Hepatocyte (in vitro differentiated cells): ENCODE measurements at regions not wholly inside any gene's neighbourhood (a gene's known extent, or its start where the extent isn't known, plus 50 kb on each side); places are given as distances from the start of the nearest gene placed in this dataset.
A peak's percentile ranks its signal among the peaks of the same experiment; 100 is the strongest.

ENCODE experiments used
- DNase-seq: peaks from one replicate; pipeline ENCODE4 v3.0.0-alpha.2; 2016; ENCODE audit warnings: low spot score
- H2AFZ ChIP-seq: fragments of 200-600 bp; sonication (generic); 2 replicates; pipeline ENCODE4 v1.6.0; 2016; ENCODE audit warnings: antibody characterized with exemption, mild to moderate bottlenecking
- H3K27ac ChIP-seq: fragments of 200-600 bp; sonication (generic); 2 replicates; pipeline ENCODE4 v1.5.1; 2016; ENCODE audit warnings: mild to moderate bottlenecking
- H3K27me3 ChIP-seq: fragments of 200-600 bp; sonication (generic); 2 replicates; pipeline ENCODE4 v1.6.1; 2016
- H3K36me3 ChIP-seq: fragments of 200-600 bp; sonication (generic); replicated peaks from 2 replicates; pipeline ENCODE4 v1.5.1; 2016; ENCODE audit warnings: low read depth; ENCODE audit not compliant: insufficient read depth
- H3K4me1 ChIP-seq: fragments of 200-600 bp; sonication (generic); 2 replicates; pipeline ENCODE4 v1.5.1; 2016; ENCODE audit warnings: mild to moderate bottlenecking, moderate library complexity; ENCODE audit not compliant: insufficient read depth
- H3K4me2 ChIP-seq: fragments of 200-600 bp; sonication (generic); 2 replicates; pipeline ENCODE4 v1.6.0; 2016
- H3K4me3 ChIP-seq: fragments of 200-600 bp; sonication (generic); 2 replicates; pipeline ENCODE4 v1.5.1; 2016; ENCODE audit warnings: mild to moderate bottlenecking
- H3K79me2 ChIP-seq: fragments of 200-600 bp; sonication (generic); 2 replicates; pipeline ENCODE4 v1.6.0; 2017; ENCODE audit warnings: mild to moderate bottlenecking
- H3K9me2 ChIP-seq: fragments of 200-600 bp; sonication (generic); replicated peaks from 2 replicates; pipeline ENCODE4 v1.6.0; 2017; ENCODE audit warnings: mild to moderate bottlenecking; ENCODE audit not compliant: insufficient read depth
- H3K9me3 ChIP-seq: fragments of 200-600 bp; sonication (generic); 2 replicates; pipeline ENCODE4 v1.5.1; 2016; ENCODE audit warnings: low read depth, mild to moderate bottlenecking
- H4K20me1 ChIP-seq: fragments of 200-600 bp; sonication (generic); 2 replicates; pipeline ENCODE4 v1.6.0; 2016; ENCODE audit warnings: mild to moderate bottlenecking; ENCODE audit not compliant: insufficient read depth, poor library complexity, severe bottlenecking
- CTCF ChIP-seq: fragments of 200-600 bp; sonication (generic); IDR thresholded peaks from 2 replicates; pipeline ENCODE4 v1.5.1; 2016; ENCODE audit warnings: antibody characterized with exemption, mild to moderate bottlenecking; ENCODE audit not compliant: poor library complexity
- EZH2 ChIP-seq: fragments of 200-600 bp; sonication (generic); IDR thresholded peaks from 2 replicates; pipeline ENCODE4 v1.6.1; 2016; ENCODE audit warnings: antibody characterized with exemption, mild to moderate bottlenecking, borderline replicate concordance
- EZH2phosphoT487 ChIP-seq: fragments of 200-600 bp; sonication (generic); IDR thresholded peaks from one replicate; pipeline ENCODE4 v1.6.1; 2018; ENCODE audit warnings: antibody characterized with exemption, mild to moderate bottlenecking, low read depth, moderate library complexity; ENCODE audit not compliant: unreplicated experiment, severe bottlenecking
- WGBS: methylation state at CpG from one replicate; pipeline ENCODE4 v1.1.6; 2016; ENCODE audit warnings: low lambda C conversion rate; ENCODE audit errors: missing lambda C conversion rate; 5-methylcytosine and 5-hydroxymethylcytosine counted together

GRCh38 chr18:66344227-66344626, 259.7 kb downstream of the CDH19 start:
- H3K79me2 ChIP-seq, result no peaks in the 10 kb centered on the region
- no peaks in the 10 kb centered on the region for H3K4me1 ChIP-seq
- no peaks in the 10 kb centered on the region for H3K9me3 ChIP-seq
- no peaks in the 10 kb centered on the region for H4K20me1 ChIP-seq
- no peak overlapping the region for H3K4me2 ChIP-seq
- H3K36me3 ChIP-seq, result no peaks in the 10 kb centered on the region
- 70% methylated on average over 2 of the region's 2 CpGs for WGBS
- H3K9me2 ChIP-seq, result no peaks in the 10 kb centered on the region
- H3K27me3 ChIP-seq, result no peaks in the 10 kb centered on the region
- H3K4me3 ChIP-seq, result no peak overlapping the region
- H2AFZ ChIP-seq, result no peak overlapping the region
- peak; percentile 11 for DNase-seq
- H3K27ac ChIP-seq, result no peak overlapping the region
- TF ChIP-seq EZH2 (no peak), EZH2phosphoT487 (no peak), CTCF (no peak)

GRCh38 chr18:66342577-66342976, 261.3 kb downstream of the CDH19 start:
- H3K27me3 ChIP-seq, result no peaks in the 10 kb centered on the region
- no peak overlapping the region for H2AFZ ChIP-seq
- H3K9me2 ChIP-seq, result no peaks in the 10 kb centered on the region
- H3K4me2 ChIP-seq, result no peak overlapping the region
- TF ChIP-seq CTCF (no peak), EZH2phosphoT487 (no peak), EZH2 (no peak)
- H4K20me1 ChIP-seq, result no peaks in the 10 kb centered on the region
- no peaks in the 10 kb centered on the region for H3K4me1 ChIP-seq
- H3K4me3 ChIP-seq, result no peak overlapping the region
- no peaks in the 10 kb centered on the region for H3K9me3 ChIP-seq
- no peaks in the 10 kb centered on the region for H3K79me2 ChIP-seq
- no peak overlapping the region for H3K27ac ChIP-seq
- no peaks in the 10 kb centered on the region for H3K36me3 ChIP-seq
- DNase-seq, result no peak

- no peak overlapping the region for H3K4me2 ChIP-seq
- H3K9me3 ChIP-seq, result no peaks in the 10 kb centered on the region
- H2AFZ ChIP-seq, result no peak overlapping the region
- no peaks in the 10 kb centered on the region for H3K9me2 ChIP-seq
- no peaks in the 10 kb centered on the region for H3K36me3 ChIP-seq
- H4K20me1 ChIP-seq, result no peaks in the 10 kb centered on the region
- H3K4me3 ChIP-seq, result no peak overlapping the region
- WGBS, result 81% methylated on average over 1 of the region's 1 CpG
- no peaks in the 10 kb centered on the region for H3K4me1 ChIP-seq
- no peaks in the 10 kb centered on the region for H3K27me3 ChIP-seq
- DNase-seq, result no peak
- H3K27ac ChIP-seq, result no peak overlapping the region
- no peaks in the 10 kb centered on the region for H3K79me2 ChIP-seq
- TF ChIP-seq EZH2phosphoT487, result no peak
- no peak for TF ChIP-seq CTCF
- TF ChIP-seq EZH2, result no peak
These were observed 269.4 kb downstream of the CDH19 start for GRCh38 chr18:66334534-66334933.

- TF ChIP-seq CTCF, result no peak
- no peak for TF ChIP-seq EZH2
- TF ChIP-seq EZH2phosphoT487, result no peak
- 50% methylated on average over 1 of the region's 1 CpG for WGBS
- no peak for DNase-seq
- Histone ChIP-seq H3K36me3 (no peaks in the 10 kb centered on the region), H3K9me3 (no peaks in the 10 kb centered on the region), H3K79me2 (no peaks in the 10 kb centered on the region), H3K4me2 (no peak overlapping the region), H2AFZ (no peak overlapping the region), H3K9me2 (no peaks in the 10 kb centered on the region), H3K27ac (no peak overlapping the region), H3K4me3 (no peak overlapping the region), H3K27me3 (no peaks in the 10 kb centered on the region), H3K4me1 (no peaks in the 10 kb centered on the region), H4K20me1 (no peaks in the 10 kb centered on the region)
These were observed 274.2 kb downstream of the CDH19 start for GRCh38 chr18:66329716-66330115.
